Thyroid gland (tissue), 4 donors: ENCODE measurements at regions not wholly inside any gene's neighbourhood (a gene's known extent, or its start where the extent isn't known, plus 50 kb on each side); places are given as distances from the start of the nearest gene placed in this dataset.

Source experiments
- POLR2A ChIP-seq, 2 donors: fragments of 450-650 bp; IDR thresholded peaks; one replicate each; pipeline ENCODE4 v1.6.1; 2017; ENCODE audit warnings: antibody characterized with exemption in 2 of 2, mild to moderate bottlenecking in 2 of 2, moderate library complexity in 1 of 2
- TF ChIP-seq, protein P1 (sequence below), 6 experiments: fragments of 200-600 bp in 3 of 6; fragments of 450-650 bp in 3 of 6; sonication (generic) in 3 of 6; IDR thresholded peaks; one replicate each; pipeline ENCODE4 v1.5.1; 2016 to 2019; ENCODE audit warnings: antibody characterized with exemption in 6 of 6, mild to moderate bottlenecking in 2 of 6, inconsistent platforms in 1 of 6, moderate library complexity in 1 of 6

GRCh38 chr2:107742460-107743027, 84.1 kb upstream of the RGPD4 start:
- no peak for TF ChIP-seq POLR2A (IDR thresholded peaks at IDR 0.05)
- TF ChIP-seq, protein P1, sequence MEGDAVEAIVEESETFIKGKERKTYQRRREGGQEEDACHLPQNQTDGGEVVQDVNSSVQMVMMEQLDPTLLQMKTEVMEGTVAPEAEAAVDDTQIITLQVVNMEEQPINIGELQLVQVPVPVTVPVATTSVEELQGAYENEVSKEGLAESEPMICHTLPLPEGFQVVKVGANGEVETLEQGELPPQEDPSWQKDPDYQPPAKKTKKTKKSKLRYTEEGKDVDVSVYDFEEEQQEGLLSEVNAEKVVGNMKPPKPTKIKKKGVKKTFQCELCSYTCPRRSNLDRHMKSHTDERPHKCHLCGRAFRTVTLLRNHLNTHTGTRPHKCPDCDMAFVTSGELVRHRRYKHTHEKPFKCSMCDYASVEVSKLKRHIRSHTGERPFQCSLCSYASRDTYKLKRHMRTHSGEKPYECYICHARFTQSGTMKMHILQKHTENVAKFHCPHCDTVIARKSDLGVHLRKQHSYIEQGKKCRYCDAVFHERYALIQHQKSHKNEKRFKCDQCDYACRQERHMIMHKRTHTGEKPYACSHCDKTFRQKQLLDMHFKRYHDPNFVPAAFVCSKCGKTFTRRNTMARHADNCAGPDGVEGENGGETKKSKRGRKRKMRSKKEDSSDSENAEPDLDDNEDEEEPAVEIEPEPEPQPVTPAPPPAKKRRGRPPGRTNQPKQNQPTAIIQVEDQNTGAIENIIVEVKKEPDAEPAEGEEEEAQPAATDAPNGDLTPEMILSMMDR (IDR thresholded peaks at IDR 0.05): no peak
